Neural crest cell (in vitro differentiated cells): ENCODE measurements at regions not wholly inside any gene's neighbourhood (a gene's known extent, or its start where the extent isn't known, plus 50 kb on each side); places are given as distances from the start of the nearest gene placed in this dataset.

Source experiments
- DNase-seq: peaks from one replicate; pipeline ENCODE4 v3.0.0; 2021; ENCODE audit warnings: low read depth, mixed read lengths, low spot score
- H3K27ac Mint-ChIP-seq: one replicate; pipeline ENCODE4 v1.8.0; 2021; ENCODE audit warnings: mild to moderate bottlenecking, mixed read lengths; ENCODE audit not compliant: unreplicated experiment
- H3K27me3 Mint-ChIP-seq: 2 replicates; pipeline ENCODE4 v1.8.0; 2021; ENCODE audit warnings: low read depth, mild to moderate bottlenecking, mixed read lengths
- H3K36me3 Mint-ChIP-seq: 2 replicates; pipeline ENCODE4 v1.8.0; 2021; ENCODE audit warnings: low read depth, mild to moderate bottlenecking, mixed read lengths
- H3K4me1 Mint-ChIP-seq: 2 replicates; pipeline ENCODE4 v1.8.0; 2021; ENCODE audit warnings: mixed read lengths
- H3K4me3 Mint-ChIP-seq: one replicate; pipeline ENCODE4 v1.8.0; 2021; ENCODE audit warnings: mild to moderate bottlenecking, mixed read lengths
- H3K9me3 Mint-ChIP-seq: 2 replicates; pipeline ENCODE4 v1.8.0; 2021; ENCODE audit warnings: mixed read lengths
- TF ChIP-seq, protein P1 (sequence below): fragments of 200-600 bp; sonication (generic); conservative IDR thresholded peaks from 2 replicates; pipeline ENCODE4 v1.5.0; 2021; ENCODE audit warnings: antibody characterized with exemption, mild to moderate bottlenecking

GRCh38 chr14:38073641-38074040 is 134.1 kb upstream of the SSTR1 start:
- H3K27me3 Mint-ChIP-seq, result peaks cover 2% of the 10 kb centered on the region
- no peak overlapping the region for H3K4me3 Mint-ChIP-seq
- DNase-seq, result no peak
- H3K27ac Mint-ChIP-seq, result no peak overlapping the region
- no peaks in the 10 kb centered on the region for H3K9me3 Mint-ChIP-seq
- H3K36me3 Mint-ChIP-seq, result no peaks in the 10 kb centered on the region
- no peaks in the 10 kb centered on the region for H3K4me1 Mint-ChIP-seq
- TF ChIP-seq, protein P1, sequence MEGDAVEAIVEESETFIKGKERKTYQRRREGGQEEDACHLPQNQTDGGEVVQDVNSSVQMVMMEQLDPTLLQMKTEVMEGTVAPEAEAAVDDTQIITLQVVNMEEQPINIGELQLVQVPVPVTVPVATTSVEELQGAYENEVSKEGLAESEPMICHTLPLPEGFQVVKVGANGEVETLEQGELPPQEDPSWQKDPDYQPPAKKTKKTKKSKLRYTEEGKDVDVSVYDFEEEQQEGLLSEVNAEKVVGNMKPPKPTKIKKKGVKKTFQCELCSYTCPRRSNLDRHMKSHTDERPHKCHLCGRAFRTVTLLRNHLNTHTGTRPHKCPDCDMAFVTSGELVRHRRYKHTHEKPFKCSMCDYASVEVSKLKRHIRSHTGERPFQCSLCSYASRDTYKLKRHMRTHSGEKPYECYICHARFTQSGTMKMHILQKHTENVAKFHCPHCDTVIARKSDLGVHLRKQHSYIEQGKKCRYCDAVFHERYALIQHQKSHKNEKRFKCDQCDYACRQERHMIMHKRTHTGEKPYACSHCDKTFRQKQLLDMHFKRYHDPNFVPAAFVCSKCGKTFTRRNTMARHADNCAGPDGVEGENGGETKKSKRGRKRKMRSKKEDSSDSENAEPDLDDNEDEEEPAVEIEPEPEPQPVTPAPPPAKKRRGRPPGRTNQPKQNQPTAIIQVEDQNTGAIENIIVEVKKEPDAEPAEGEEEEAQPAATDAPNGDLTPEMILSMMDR, result no peak

GRCh38 chr14:38074081-38074480 is 133.6 kb upstream of the SSTR1 start:
- H3K27me3 Mint-ChIP-seq, result peaks cover 2% of the 10 kb centered on the region
- H3K36me3 Mint-ChIP-seq, result no peaks in the 10 kb centered on the region
- no peak overlapping the region for H3K27ac Mint-ChIP-seq
- H3K4me1 Mint-ChIP-seq, result no peaks in the 10 kb centered on the region
- no peaks in the 10 kb centered on the region for H3K9me3 Mint-ChIP-seq
- TF ChIP-seq, protein P1, result no peak
- H3K4me3 Mint-ChIP-seq, result no peak overlapping the region
- no peak for DNase-seq

DNA sequence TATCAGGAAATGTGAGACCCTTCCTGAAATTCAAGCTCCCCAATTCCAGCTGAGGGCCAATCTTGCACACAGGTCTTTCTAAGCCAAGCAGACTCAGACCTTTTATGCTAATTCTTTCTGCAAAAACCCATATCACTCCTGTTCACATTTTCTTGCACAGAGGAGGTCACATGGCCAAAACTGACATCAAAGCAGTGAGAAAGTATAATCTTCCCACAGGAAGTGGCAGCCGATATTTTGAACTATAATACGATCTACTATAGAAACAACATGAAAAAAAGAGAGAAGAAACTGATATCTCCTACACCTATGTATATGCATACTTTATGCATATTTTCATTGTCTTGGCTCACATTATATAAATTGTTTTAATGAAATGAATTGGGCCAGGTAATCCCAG is 132.9 kb upstream of the SSTR1 start:
- no peak for DNase-seq
- TF ChIP-seq, protein P1, result no peak
- no peaks in the 10 kb centered on the region for H3K36me3 Mint-ChIP-seq
- H3K4me3 Mint-ChIP-seq, result no peak overlapping the region
- no peaks in the 10 kb centered on the region for H3K9me3 Mint-ChIP-seq
- H3K4me1 Mint-ChIP-seq, result no peaks in the 10 kb centered on the region
- H3K27me3 Mint-ChIP-seq, result peaks cover 2% of the 10 kb centered on the region
- no peak overlapping the region for H3K27ac Mint-ChIP-seq

DNA sequence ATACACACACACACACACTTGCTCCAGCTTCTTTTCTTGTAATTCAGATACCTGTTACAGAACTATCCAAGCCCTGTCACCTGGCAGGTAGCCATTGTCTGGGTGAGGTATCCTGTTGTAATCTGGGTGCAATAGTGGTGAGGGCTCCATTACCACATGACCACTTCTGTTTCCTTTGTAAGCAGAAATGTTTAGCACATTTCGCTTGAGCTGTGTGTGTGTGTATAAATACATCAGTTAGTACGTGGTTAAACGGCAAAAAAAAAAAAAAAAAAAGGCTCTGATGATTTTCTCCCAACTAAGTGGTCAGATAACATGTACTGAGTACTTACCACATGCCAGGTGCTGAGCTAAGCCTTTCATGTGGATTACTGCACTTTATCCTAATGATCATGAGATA is 129.3 kb upstream of the SSTR1 start:
- no peak overlapping the region for H3K4me3 Mint-ChIP-seq
- no peak for DNase-seq
- peaks cover 2% of the 10 kb centered on the region for H3K27me3 Mint-ChIP-seq
- no peaks in the 10 kb centered on the region for H3K4me1 Mint-ChIP-seq
- H3K36me3 Mint-ChIP-seq, result no peaks in the 10 kb centered on the region
- TF ChIP-seq, protein P1, result no peak
- no peaks in the 10 kb centered on the region for H3K9me3 Mint-ChIP-seq
- H3K27ac Mint-ChIP-seq, result no peak overlapping the region

- Mint-ChIP-seq H3K27me3 (peaks cover 2% of the 10 kb centered on the region), H3K36me3 (no peaks in the 10 kb centered on the region), H3K9me3 (no peaks in the 10 kb centered on the region), H3K27ac (no peak overlapping the region), H3K4me1 (no peaks in the 10 kb centered on the region), H3K4me3 (no peak overlapping the region)
- no peak for DNase-seq
- TF ChIP-seq, protein P1, result no peak
Observed at GRCh38 chr14:38079268-38079667, 128.4 kb upstream of the SSTR1 start.

DNA sequence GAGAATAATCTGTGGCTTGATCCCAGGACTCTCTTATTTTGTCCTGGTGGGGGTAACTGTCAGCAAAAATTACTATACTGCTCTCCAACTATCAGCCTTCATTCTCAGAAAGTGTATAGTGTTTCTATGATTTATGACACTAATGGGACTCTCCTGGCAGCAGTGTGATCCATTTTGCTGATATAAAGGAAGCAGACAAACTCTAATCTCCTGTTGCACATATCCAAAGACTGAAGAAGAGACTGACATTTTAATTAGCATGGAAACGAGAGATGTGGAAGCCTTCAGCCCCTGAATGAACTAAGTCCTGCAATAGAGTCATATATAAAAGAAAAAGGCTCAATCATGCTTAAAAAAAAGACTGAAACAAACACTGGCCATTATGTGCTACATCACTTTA is 127.8 kb upstream of the SSTR1 start:
- TF ChIP-seq, protein P1, result no peak
- Mint-ChIP-seq H3K36me3 (no peaks in the 10 kb centered on the region), H3K4me1 (no peaks in the 10 kb centered on the region), H3K4me3 (no peak overlapping the region), H3K27ac (no peak overlapping the region), H3K9me3 (no peaks in the 10 kb centered on the region), H3K27me3 (peaks cover 2% of the 10 kb centered on the region)
- no peak for DNase-seq
